ENCODE measurements at regions not wholly inside any gene's neighbourhood (a gene's known extent, or its start where the extent isn't known, plus 50 kb on each side); places are given as distances from the start of the nearest gene placed in this dataset.

- Histone ChIP-seq H3K27me3 (ENCODE audit: insufficient read depth, low read depth, low read length) (no peaks in the 10 kb centered on the region), H3K4me3 (ENCODE audit: low read length) (no peak overlapping the region), H3K36me3 (ENCODE audit: insufficient read depth, low read length) (no peaks in the 10 kb centered on the region), H2AFZ (ENCODE audit: low read depth, low read length) (no peak overlapping the region), H3K9me2 (ENCODE audit: insufficient read depth, low read length) (no peaks in the 10 kb centered on the region), H3K9me3 (ENCODE audit: low read length) (no peaks in the 10 kb centered on the region), H3F3A (ENCODE audit: insufficient read depth, low read length, poor library complexity, severe bottlenecking) (no peaks in the 10 kb centered on the region), H3K4me2 (ENCODE audit: low read length) (no peak overlapping the region), H3K27ac (ENCODE audit: low read length) (no peak overlapping the region), H3K9ac (ENCODE audit: low read length) (no peak overlapping the region), H4K20me1 (ENCODE audit: insufficient read depth) (no peaks in the 10 kb centered on the region), H3K79me2 (replicated peaks; ENCODE audit: insufficient read depth, low read length) (no peaks in the 10 kb centered on the region)
- TF ChIP-seq MXI1 (conservative IDR thresholded peaks at IDR 0.05; ENCODE audit: poor library complexity, severe bottlenecking) (no peak), TAF1 (IDR thresholded peaks at IDR 0.05; ENCODE audit: low read depth) (no peak), REST (IDR thresholded peaks at IDR 0.05; ENCODE audit: borderline replicate concordance) (no peak), SMC3 (conservative IDR thresholded peaks at IDR 0.05; ENCODE audit: poor library complexity) (no peak), POLR2AphosphoS5 (IDR thresholded peaks at IDR 0.05) (no peak), EZH2 (IDR thresholded peaks at IDR 0.05; ENCODE audit: borderline replicate concordance, insufficient read depth, low read length, poor library complexity, severe bottlenecking) (no peak), CTCF (IDR thresholded peaks at IDR 0.05; ENCODE audit: poor library complexity, severe bottlenecking) (no peak), RAD21 (conservative IDR thresholded peaks at IDR 0.05) (no peak), EP300 (conservative IDR thresholded peaks at IDR 0.05; ENCODE audit: poor library complexity, severe bottlenecking) (no peak)
These were observed 143.7 kb upstream of the FRMD6 start for GRCh38 chr14:51507906-51508511.

GRCh38 chr14:51511265-51511664 lies 140.4 kb upstream of the FRMD6 start:
- Histone ChIP-seq H3F3A (ENCODE audit: insufficient read depth, low read length, poor library complexity, severe bottlenecking) (no peaks in the 10 kb centered on the region), H3K27ac (ENCODE audit: low read length) (no peak overlapping the region), H3K4me2 (ENCODE audit: low read length) (no peak overlapping the region), H3K79me2 (replicated peaks; ENCODE audit: insufficient read depth, low read length) (no peaks in the 10 kb centered on the region), H3K9me3 (ENCODE audit: low read length) (no peaks in the 10 kb centered on the region), H3K27me3 (ENCODE audit: insufficient read depth, low read depth, low read length) (no peaks in the 10 kb centered on the region), H3K9me2 (ENCODE audit: insufficient read depth, low read length) (no peaks in the 10 kb centered on the region), H3K36me3 (ENCODE audit: insufficient read depth, low read length) (no peaks in the 10 kb centered on the region), H3K4me3 (ENCODE audit: low read length) (no peak overlapping the region), H2AFZ (ENCODE audit: low read depth, low read length) (no peak overlapping the region), H3K9ac (ENCODE audit: low read length) (no peak overlapping the region), H4K20me1 (ENCODE audit: insufficient read depth) (no peaks in the 10 kb centered on the region)
- TF ChIP-seq EZH2 (IDR thresholded peaks at IDR 0.05; ENCODE audit: borderline replicate concordance, insufficient read depth, low read length, poor library complexity, severe bottlenecking) (no peak), REST (IDR thresholded peaks at IDR 0.05; ENCODE audit: borderline replicate concordance) (no peak), CTCF (IDR thresholded peaks at IDR 0.05; ENCODE audit: poor library complexity, severe bottlenecking) (no peak), EP300 (conservative IDR thresholded peaks at IDR 0.05; ENCODE audit: poor library complexity, severe bottlenecking) (no peak)
